ENCODE measurements at regions not wholly inside any gene's neighbourhood (a gene's known extent, or its start where the extent isn't known, plus 50 kb on each side); places are given as distances from the start of the nearest gene placed in this dataset.
"Not testable (repeated sequence)": the region's sequence is repeated elsewhere in the genome, so short reads cannot be mapped to it uniquely, and the experiment has no call there.

DNA sequence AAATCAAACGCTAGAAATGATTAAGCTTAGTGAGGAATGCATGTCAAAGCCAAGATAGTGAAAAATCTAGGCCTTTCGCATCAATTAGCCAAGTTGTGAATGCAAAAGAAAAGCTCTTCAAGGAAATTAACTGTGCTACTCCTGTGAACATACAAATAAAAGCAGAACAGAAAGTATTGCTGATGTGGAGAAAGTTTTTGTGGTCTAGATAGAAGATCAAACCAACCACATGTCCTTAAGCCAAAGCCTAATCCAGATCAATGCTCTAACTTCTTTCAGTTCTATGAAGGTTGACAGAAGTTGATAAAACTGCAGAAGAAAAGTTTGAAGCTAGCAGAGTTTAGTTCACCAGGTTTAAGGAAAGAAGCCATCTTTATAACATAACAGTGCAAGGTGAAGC, 1044.6 kb downstream of the CDH11 start:
- Histone ChIP-seq H3K4me3 (ENCODE audit: insufficient read depth, low read length) (no peak overlapping the region), H4K20me1 (ENCODE audit: insufficient read depth, low read length) (no peaks in the 10 kb centered on the region), H3K27me3 (ENCODE audit: insufficient read depth, low read length) (no peaks in the 10 kb centered on the region), H2AFZ (ENCODE audit: low read length) (no peak overlapping the region), H3K4me1 (ENCODE audit: insufficient read depth, low read length) (no peaks in the 10 kb centered on the region), H3K79me2 (ENCODE audit: insufficient read depth, low read length) (no peaks in the 10 kb centered on the region), H3K9me3 (ENCODE audit: low read depth, low read length) (no peaks in the 10 kb centered on the region), H3K36me3 (ENCODE audit: insufficient read depth, low read length) (no peaks in the 10 kb centered on the region), H3K27ac (ENCODE audit: low read depth, low read length) (no peak overlapping the region), H3K4me2 (ENCODE audit: insufficient read depth, low read length) (no peak overlapping the region)
- DNase-seq (ENCODE audit: insufficient read length, low spot score, missing footprints): no peak
- TF ChIP-seq, protein P1, sequence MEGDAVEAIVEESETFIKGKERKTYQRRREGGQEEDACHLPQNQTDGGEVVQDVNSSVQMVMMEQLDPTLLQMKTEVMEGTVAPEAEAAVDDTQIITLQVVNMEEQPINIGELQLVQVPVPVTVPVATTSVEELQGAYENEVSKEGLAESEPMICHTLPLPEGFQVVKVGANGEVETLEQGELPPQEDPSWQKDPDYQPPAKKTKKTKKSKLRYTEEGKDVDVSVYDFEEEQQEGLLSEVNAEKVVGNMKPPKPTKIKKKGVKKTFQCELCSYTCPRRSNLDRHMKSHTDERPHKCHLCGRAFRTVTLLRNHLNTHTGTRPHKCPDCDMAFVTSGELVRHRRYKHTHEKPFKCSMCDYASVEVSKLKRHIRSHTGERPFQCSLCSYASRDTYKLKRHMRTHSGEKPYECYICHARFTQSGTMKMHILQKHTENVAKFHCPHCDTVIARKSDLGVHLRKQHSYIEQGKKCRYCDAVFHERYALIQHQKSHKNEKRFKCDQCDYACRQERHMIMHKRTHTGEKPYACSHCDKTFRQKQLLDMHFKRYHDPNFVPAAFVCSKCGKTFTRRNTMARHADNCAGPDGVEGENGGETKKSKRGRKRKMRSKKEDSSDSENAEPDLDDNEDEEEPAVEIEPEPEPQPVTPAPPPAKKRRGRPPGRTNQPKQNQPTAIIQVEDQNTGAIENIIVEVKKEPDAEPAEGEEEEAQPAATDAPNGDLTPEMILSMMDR (IDR thresholded peaks at IDR 0.05; ENCODE audit: extremely low read depth, low read depth, low read length): no peak

- TF ChIP-seq, protein P1 (IDR thresholded peaks at IDR 0.05; ENCODE audit: extremely low read depth, low read depth, low read length): no peak
- H3K79me2 ChIP-seq (ENCODE audit: insufficient read depth, low read length): no peaks in the 10 kb centered on the region
- no peak overlapping the region for H2AFZ ChIP-seq (ENCODE audit: low read length)
- no peak for DNase-seq (ENCODE audit: insufficient read length, low spot score, missing footprints)
- H3K9me3 ChIP-seq (ENCODE audit: low read depth, low read length): no peaks in the 10 kb centered on the region
- no peak overlapping the region for H3K4me3 ChIP-seq (ENCODE audit: insufficient read depth, low read length)
- no peaks in the 10 kb centered on the region for H3K4me1 ChIP-seq (ENCODE audit: insufficient read depth, low read length)
- H3K27ac ChIP-seq (ENCODE audit: low read depth, low read length): no peak overlapping the region
- H4K20me1 ChIP-seq (ENCODE audit: insufficient read depth, low read length): no peaks in the 10 kb centered on the region
- H3K4me2 ChIP-seq (ENCODE audit: insufficient read depth, low read length): no peak overlapping the region
- H3K36me3 ChIP-seq (ENCODE audit: insufficient read depth, low read length): no peaks in the 10 kb centered on the region
- H3K27me3 ChIP-seq (ENCODE audit: insufficient read depth, low read length): no peaks in the 10 kb centered on the region
These were observed 1047.2 kb downstream of the CDH11 start for GRCh38 chr16:64074706-64075105.

- not testable (repeated sequence) for H3K36me3 ChIP-seq (ENCODE audit: insufficient read depth, low read length); H3K4me2 ChIP-seq (ENCODE audit: insufficient read depth, low read length)
These were observed 1049.6 kb downstream of the CDH11 start for GRCh38 chr16:64072131-64072730.

DNA sequence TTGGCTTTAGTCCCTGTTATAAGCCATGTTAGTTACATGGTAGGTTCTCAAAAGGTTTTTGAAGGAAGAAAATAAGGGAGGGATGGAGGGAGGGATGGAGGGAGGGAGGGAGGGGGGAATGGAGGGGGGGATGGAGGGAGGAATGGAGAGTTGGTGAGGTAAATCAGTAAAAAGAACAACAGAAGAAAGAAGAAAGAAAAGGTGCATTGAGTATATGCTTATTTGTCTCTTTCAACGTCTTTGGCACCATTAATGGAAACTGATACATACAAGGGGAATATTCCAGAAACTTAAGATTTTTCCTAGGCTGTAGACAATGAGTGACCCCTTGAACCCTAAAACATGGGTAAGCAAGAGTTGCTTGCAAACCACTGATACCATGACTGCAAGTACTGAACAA, 1056.3 kb downstream of the CDH11 start:
- no peak overlapping the region for H3K27ac ChIP-seq (ENCODE audit: low read depth, low read length)
- H3K4me3 ChIP-seq (ENCODE audit: insufficient read depth, low read length): no peak overlapping the region
- H3K27me3 ChIP-seq (ENCODE audit: insufficient read depth, low read length): no peaks in the 10 kb centered on the region
- H3K9me3 ChIP-seq (ENCODE audit: low read depth, low read length): no peaks in the 10 kb centered on the region
- DNase-seq (ENCODE audit: insufficient read length, low spot score, missing footprints): no peak
- no peak overlapping the region for H3K4me2 ChIP-seq (ENCODE audit: insufficient read depth, low read length)
- H3K36me3 ChIP-seq (ENCODE audit: insufficient read depth, low read length): no peaks in the 10 kb centered on the region
- no peaks in the 10 kb centered on the region for H3K4me1 ChIP-seq (ENCODE audit: insufficient read depth, low read length)
- no peaks in the 10 kb centered on the region for H4K20me1 ChIP-seq (ENCODE audit: insufficient read depth, low read length)
- no peaks in the 10 kb centered on the region for H3K79me2 ChIP-seq (ENCODE audit: insufficient read depth, low read length)
- TF ChIP-seq, protein P1 (IDR thresholded peaks at IDR 0.05; ENCODE audit: extremely low read depth, low read depth, low read length): no peak
- no peak overlapping the region for H2AFZ ChIP-seq (ENCODE audit: low read length)

More at GRCh38 chr16:64072131-64072730, 1049.6 kb downstream of the CDH11 start:
- not testable (repeated sequence) for H2AFZ ChIP-seq (ENCODE audit: low read length); DNase-seq (ENCODE audit: insufficient read length, low spot score, missing footprints); H4K20me1 ChIP-seq (ENCODE audit: insufficient read depth, low read length); H3K27me3 ChIP-seq (ENCODE audit: insufficient read depth, low read length); H3K9me3 ChIP-seq (ENCODE audit: low read depth, low read length); H3K4me1 ChIP-seq (ENCODE audit: insufficient read depth, low read length); H3K79me2 ChIP-seq (ENCODE audit: insufficient read depth, low read length); H3K4me3 ChIP-seq (ENCODE audit: insufficient read depth, low read length); H3K27ac ChIP-seq (ENCODE audit: low read depth, low read length)

Data from osteoblast (primary cell).